GM18499 (cell line): ENCODE measurements at regions not wholly inside any gene's neighbourhood (a gene's known extent, or its start where the extent isn't known, plus 50 kb on each side); places are given as distances from the start of the nearest gene placed in this dataset.
A peak's percentile ranks its signal among the peaks of the same experiment; 100 is the strongest.
"Not testable (repeated sequence)": the region's sequence is repeated elsewhere in the genome, so short reads cannot be mapped to it uniquely, and the experiment has no call there.

Experiments used
- ATAC-seq: cut with Tn5 transposase; IDR thresholded peaks from one replicate; pipeline ENCODE4 v1.9.1; 2021; ENCODE audit warnings: moderate number of reproducible peaks; ENCODE audit not compliant: insufficient read depth, unreplicated experiment

DNA sequence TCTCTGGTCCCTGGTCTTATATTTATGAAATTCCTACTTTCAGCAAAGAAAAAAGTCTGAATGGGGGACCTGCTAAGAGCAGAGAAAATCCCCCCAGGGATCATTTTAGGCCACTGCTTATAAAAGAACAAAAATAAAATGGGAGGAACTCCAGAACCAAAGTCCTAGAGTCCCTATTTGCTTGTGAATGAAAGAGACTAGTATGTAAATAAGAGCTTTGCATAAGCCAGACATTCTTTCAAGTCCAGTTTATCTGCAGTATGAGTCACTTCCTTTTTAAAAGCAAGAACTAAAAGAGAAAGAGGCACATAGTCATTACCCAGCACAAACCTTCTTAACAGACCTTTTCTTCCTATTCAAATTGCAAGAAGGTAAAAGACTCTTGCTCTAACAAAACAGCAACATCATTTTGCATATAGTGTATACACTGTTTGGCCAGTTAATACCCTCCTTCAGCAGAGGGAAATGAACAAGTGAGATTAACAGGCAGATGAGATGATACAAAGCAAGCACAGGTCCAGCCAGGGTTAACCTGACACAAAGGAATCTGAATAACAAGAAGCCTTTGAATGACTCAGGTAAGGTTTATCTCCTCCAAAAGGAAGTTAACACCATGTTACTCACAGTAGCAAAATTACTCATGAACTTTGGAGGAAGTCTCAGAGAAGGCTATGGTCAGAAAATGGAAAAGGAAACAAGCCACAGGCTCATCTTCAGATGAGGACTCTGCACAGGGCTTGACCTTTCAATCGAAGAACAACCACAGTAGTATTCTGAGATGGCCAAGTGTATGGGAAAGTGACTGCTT is 87.3 kb downstream of the PHLDA1 start:
- peak; percentile 96 for ATAC-seq

DNA sequence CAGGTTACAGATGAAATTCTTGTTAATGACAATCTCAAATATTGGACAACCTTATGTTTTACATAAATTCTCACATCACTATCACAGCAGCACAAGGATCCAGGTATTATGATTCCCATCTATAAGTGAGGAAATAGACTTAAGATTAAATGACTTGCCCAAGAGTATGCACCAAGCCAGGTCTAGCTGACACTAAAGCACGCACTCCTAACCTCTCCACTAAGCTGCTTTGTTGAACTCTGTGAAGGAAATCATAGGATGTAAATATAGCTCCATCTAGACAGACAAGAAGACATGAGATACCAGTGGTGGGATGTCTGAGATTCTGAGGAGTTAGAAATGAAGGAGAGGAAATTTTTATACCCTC is 87.9 kb downstream of the PHLDA1 start:
- ATAC-seq: no peak

DNA sequence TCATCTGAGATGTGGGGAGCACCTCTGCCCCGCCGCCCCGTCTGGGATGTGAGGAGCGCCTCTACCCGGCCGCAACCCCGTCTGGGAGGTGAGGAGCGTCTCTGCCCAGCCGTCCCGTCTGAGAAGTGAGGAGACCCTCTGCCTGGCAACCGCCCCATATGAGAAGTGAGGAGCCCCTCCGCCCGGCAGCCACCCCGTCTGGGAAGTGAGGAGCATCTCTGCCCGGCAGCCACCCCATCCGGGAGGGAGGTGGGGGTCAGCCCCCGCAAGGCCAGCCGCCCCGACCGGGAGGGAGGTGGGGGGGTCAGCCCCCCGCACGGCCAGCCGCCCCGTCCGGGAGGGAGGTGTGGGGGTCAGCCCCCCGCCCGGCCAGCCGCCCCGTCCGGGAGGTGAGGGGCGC is 89.9 kb downstream of the PHLDA1 start:
- ATAC-seq: not testable (repeated sequence)

DNA sequence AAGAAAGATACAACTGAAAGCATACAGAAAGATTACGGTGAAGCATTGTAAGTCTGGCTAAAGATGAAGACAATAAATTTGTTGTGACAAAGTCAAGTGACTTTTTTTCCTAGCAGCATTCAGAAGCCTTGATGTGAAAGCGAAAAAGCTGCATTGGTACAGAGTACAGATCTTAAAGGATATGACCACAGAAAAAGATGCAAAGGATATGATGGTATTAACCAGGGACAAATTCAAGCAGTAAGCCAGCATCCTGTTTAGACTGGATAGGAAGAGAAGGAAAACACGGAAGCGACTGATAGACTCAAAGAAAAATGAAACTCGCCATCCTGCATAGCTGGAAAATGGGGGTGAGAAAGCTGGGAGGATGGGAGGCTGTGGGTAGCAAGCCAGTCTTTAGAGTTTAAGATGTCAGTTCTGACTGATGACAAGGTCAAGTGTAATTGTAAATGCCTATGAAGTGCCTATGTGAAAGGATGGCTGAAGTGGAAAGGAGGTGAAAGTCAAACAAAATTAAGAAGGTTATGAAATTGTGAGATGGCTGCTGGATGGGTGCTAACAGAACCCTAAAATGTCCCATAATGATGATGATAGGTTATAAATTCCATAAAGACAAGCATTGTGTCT is 92.4 kb downstream of the PHLDA1 start:
- no peak for ATAC-seq

DNA sequence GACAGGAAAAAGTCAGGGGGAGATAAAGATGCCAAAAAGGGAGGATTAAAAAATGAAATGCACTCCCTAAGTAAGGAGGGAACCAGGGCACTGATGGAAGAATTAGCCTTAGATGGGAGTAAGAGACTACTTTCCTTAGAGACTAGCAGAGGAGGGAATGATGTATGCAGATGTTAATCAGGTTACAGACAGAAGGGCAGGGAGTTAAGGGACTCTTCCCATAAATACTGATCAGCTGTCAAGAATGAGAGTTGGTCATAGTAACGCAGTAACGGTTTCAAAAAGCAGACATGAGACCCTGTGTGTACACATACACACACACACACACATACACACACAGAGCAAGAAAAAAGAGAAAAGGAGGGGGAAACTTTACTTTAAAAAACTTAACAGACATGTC is 93.4 kb downstream of the PHLDA1 start:
- ATAC-seq: no peak

DNA sequence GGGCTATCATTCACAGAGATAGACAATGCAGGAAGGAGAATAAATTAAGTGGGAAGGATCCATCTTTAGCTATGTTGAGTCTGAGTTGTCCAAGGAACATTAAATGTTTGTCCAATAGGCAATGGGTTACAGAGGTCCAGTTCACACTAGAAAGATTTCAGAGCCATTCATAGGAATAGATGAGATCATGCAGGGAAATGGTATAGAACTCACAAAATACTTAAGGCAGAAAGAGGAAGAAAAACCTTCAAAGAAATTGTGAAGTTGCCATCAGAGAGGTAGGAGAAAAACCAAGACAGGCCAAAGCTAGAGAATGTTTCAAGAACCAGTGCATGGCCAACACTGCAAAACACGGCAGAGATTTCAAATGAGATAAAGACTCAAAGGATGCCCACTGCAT is 94.1 kb downstream of the PHLDA1 start:
- ATAC-seq: no peak

DNA sequence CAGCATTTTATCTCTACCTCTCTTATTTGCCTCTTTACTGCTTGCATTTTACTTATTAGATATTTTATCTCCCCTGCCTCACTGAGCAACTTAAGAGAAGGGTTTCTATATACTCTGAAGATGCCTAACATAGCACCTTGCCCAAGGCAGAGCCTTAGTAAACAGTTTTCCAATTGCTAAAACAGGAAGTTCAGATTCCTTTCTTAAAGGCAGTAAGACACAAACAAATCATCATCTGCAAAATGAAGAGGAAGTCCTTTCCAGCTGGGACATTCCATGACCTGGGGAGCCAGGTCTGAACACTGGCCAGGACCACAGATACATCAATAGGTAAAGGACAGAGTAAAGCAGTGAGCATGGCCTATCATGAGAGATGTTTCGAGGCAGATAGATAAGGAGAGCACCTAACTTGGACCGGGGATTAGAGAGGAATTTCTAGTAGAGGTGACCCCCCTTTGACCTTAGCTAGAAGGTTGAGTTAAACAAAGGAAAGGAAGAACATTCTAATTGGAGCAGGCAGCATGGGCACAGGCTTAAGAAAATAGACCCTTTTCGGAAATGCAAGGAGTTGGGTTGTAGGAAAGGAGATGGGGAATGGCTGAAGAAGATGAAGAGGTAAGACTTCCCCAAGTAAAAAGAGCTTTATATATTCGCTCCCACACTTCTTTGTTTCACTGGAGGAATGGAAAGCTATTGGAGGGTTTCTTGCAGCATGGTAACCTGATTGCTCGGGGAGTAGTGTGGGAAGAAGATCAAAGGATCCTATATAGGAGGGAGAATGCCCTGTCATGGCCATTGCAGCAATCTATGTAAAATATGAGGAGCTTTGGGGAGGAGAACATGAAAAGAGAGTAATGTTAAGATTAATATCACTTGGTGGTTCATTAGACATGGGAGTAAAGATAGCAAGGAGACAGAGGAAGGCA is 94.8 kb downstream of the PHLDA1 start:
- ATAC-seq: no peak

DNA sequence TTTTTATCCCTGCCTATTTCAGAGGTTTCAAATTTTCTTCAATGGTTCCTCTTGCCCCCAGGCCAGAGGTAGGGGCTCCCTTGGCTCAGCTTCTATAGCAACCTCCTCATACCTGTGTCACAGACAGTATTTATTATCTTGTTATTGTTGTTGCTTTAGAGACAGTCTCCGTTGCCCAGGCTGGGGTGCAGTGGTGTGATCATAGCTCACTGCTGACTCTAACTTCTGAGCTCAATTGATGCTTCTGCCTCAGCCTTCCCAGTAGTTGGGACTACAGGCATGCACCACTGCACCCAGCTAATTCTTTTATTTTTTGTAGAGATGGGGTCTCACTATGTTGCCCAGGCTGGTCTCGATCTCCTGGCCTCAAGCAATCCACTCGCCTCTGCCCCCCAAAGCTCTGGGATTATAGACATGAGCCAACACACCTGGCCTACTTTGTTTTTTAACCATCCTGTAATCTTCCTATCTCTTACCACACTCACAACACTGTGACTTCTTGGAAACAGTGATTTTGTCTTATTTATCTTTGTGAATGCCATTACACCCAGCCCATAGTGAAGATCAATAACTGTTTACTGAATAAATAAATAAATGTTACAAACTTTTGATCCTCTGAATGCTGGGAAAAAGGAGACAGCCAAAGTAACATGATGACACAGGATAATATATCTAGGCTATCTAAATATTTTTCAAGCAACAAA is 95.9 kb downstream of the PHLDA1 start:
- ATAC-seq: no peak

DNA sequence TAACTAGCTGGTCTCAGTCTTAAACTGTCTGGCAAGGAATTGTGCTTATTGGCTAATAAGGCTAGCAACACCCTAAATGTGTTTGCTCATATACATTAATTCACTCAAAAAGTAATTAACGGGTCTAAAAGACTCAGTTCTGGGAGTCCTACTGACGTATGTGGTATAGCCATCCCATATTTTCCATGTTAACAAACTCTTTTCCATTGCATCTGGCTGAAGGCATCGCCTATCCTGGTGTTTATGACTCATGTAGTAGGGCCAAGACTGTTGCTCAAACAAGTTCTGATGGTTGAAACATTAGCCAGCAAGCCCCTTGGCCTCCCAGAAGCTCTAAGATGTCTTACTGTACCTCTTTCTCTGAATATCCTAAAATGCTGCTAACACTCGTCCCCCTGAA is 98.5 kb downstream of the PHLDA1 start:
- ATAC-seq: no peak

DNA sequence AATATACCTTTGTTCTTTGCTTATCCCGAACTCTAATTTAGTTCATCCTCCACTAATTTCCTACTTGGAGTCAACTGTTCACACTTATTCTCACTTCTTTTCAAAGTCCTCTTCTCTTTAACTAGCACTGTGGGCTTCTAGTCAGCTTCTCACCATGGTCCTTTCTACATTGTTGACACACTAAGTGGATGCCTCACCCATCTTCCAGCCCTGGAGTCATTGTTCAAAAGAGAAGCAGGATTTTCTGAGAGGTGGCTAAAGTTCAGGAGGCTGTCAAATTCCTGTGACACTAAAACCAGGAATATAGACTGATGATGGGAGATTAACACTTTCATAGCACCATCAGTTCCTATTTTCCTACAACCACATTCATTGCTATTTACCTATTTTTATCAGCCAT is 99.3 kb downstream of the PHLDA1 start:
- ATAC-seq: no peak

DNA sequence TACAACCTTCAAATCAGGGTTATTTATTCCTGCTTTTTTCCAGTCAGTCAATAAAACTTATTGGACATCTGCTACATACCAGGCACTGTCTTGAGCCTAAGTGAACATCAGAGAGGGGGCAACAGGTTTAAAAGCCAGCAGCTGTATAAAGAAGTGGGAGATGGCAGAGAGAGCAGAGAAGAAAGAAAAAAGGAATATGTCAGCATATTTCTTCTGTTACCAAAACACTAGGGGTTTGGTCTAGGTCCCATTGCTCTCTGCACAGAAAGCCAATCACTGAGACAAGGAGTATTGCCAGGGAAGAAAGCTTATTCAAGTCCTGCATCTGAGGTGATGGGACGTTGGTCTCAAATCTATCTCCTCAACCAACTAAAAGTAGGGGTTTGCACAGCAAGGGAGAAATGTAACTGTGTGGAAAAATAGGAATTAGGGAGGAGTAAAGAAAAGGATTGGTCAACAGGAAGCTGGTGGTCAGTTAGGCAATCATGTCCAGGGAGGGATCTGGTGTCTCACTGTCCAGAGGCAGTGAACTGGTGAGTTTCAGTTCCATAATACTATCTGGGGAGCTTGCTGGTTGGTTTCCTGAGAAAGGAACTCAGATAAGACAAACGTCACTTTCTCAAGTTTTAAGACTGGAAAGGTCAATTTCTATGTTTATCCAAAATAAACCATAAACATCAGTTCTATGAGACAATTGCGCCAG is 107.5 kb downstream of the PHLDA1 start:
- no peak for ATAC-seq

DNA sequence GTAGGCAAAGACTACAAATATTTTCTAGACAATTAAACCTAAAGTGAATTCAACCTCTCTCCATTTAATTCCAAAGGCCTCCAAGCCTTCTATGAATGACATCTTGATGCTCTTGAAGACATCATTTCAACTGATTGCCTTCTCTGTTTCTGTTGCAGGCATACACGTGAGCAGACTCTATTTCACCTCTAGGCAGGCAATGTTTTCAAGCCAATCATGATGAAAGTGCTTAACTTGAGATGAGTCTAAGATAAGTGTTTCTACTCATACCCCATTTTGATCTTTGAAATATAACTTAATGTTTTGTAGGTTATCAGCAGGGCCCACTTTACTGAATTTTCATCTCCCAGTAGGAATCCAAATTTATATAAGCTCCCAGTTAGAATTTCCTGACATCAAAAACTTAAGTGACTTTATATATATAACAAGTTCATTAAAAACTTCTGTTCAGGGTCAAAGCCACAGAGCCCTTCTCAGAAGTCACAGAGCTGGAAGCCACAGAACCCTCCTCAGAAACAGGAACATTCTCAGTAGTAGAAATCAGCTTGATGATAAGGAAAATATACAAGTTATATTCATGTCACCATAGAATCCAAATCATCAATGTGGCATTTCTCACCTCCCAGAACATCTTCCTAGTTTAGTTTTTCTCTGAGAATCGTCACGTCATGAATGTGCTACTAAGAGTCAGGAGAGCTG is 108.5 kb downstream of the PHLDA1 start:
- ATAC-seq: no peak

DNA sequence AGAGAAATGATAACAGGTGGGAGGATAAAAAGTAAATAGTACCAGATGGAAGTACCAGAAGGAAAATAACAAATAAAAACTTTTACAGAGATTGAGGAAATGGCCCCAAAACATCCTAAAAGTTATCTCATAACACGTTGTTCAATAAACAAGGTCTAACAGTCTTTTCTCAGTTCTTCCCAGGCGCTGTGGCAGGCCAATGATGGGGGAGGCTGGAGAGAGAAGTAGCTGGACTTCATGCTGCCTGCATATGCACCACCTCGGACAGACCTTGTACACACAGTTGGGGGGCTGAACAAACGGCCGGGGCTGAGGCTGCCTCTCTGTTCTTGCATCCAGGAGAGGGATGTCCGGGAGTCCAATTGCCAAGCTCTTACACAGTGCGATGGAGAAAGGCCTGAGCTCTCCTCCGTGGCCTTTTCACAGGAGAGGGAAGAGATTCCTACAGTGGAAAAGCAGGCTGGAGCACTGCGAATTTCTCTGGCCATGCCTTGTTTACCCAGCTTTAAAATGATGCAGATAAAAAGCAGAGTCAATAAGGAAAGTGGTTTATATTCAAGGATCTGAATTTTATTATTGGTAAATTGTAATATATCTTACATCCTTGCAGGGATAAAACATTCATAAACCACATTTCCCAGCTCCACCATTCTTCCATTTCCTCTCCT is 109.8 kb downstream of the PHLDA1 start:
- ATAC-seq: no peak

DNA sequence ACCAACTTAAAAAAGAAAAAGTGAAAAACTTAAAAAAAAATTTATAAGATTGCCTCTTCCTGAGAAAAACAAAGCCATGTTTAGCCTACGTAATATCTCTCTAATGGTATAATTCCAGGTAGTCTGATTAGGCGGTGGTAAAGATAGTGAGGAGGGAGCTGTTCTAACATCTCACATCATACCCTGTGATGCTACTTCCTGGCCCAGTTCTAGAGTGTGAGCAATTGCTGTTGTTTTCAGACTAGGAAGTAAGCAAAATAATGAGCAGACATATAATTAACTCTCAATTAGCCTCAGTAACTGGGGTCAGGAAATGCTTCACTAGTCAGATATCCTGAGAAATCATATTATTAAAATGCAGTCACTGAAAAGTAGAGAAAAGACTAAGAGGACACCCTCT is 113.9 kb downstream of the PHLDA1 start:
- ATAC-seq: no peak

DNA sequence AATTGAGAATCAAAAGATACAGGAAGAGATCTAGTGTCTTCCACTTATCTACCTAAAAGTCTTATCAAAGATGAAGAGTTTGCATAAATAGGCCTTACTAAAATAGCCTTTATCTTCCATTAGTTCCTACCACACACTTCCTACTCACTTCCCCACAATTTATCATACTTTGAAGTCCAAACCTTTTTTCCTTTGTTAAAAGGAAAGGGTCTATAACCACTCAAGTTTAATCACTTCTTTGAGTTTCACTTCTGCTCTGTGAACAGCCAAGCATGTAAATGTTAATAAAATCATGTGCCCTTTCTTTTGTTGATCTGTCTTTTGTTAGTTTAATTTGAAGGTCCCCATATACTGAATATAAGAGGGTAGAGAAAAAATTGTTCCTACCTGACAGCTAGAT is 114.5 kb downstream of the PHLDA1 start:
- ATAC-seq: peak; percentile 63

DNA sequence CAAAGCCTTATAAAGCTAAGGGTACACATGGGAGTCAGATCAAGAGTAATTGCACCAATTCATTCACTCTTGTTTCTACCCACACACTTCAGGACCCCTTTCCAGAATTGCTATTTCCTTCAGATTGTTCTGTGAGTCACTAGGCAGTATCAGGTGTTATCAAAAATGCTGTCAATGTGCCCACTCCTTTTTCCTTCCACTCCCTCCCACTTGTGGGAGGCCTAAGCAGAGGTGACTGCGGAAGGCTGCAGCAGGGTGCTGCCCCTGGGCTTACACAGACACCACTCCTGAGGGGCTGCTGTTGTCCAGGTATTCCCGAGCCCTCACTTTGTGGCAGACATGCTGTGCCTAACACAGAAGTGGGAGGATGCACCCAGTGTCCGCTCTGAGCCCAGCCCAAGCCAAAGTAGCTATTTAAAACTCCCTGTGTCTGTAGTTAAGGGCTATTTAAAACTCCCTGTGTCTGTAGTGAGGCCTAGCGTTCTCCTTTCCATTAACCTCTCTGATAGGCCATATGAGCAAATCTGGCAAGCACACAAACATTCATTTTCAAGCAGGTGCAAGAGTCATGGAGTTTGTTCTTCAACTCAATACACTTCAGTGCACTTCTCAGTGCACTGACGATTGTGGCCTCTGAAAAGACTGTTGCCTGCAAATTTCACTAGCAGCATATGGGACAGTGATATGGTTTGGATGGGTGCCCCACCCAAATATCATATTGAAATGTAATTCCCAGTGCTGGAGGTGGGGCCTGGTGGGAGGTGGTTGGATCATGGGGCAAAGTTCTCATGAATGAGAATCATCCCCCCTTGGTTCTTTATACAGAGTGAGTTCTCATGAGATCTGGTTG is 117.8 kb downstream of the PHLDA1 start:
- ATAC-seq: no peak

DNA sequence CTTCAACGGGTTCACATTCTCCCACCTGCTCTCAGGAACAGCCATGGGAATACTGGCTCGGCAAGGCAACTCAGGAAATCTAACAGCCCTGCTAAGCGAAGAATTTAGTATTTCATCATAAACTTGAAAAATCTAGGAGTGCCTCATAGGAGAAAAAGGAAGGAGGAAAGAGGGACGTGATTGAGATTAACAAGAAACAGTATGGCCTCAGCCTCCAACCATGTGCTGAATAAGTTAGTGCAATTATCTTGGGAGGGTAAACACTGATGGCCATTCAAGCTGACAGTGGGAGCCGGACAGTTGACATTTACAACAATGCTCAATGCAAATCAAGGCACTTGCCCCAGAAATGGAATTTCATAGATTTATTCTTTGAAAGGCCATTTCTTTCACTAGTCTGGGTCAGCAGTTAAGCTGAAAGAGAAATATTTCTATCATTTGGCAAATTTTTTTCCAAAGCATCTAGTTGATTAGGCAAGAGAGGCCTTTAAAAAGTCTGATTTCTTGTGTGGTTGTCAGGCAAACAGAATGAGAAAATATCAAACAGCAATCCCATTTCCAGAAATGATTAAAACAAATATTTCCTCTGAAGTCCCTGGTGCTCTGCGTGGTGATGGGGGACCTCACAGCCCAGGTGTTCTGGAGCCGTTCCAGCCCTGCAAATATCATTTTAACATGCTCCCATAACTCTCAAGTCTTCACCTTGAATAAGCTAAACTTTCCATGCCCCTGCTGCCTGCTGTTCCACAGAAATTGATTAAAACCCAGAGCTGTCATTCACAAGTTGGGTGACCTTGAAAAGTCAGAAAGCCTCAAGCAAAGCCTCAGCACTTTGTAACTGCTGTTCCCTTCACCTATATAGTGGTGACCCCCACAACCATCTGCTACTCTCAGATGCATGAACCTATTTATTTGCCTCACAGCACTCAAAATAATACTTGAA is 121.6 kb downstream of the PHLDA1 start:
- ATAC-seq: no peak
